Neural cell (in vitro differentiated cells): ENCODE measurements at regions not wholly inside any gene's neighbourhood (a gene's known extent, or its start where the extent isn't known, plus 50 kb on each side); places are given as distances from the start of the nearest gene placed in this dataset.

Source experiments
- H2AFZ ChIP-seq: fragments of 200-600, 300-800 bp; sonication (generic), shearing (Covaris generic); 2 replicates; pipeline ENCODE4 v1.6.0; 2014; ENCODE audit warnings: low read depth, mild to moderate bottlenecking, antibody characterized with exemption, low read length, moderate library complexity
- H3F3A ChIP-seq: fragments of 200-600 bp; shearing (Covaris generic); 2 replicates; pipeline ENCODE4 v1.6.1; 2016; ENCODE audit warnings: mild to moderate bottlenecking, moderate library complexity, mixed read lengths, antibody characterized with exemption, low read length; ENCODE audit not compliant: insufficient read depth, poor library complexity, severe bottlenecking
- H3K27ac ChIP-seq: fragments of 200-600, 300-800 bp; sonication (generic), shearing (Covaris generic); 2 replicates; pipeline ENCODE4 v1.5.1; 2014; ENCODE audit warnings: mild to moderate bottlenecking, low read length, moderate library complexity
- H3K27me3 ChIP-seq: fragments of 300-800, 200-600 bp; sonication (generic), shearing (Covaris generic); 2 replicates; pipeline ENCODE4 v1.6.0; 2014; ENCODE audit warnings: mild to moderate bottlenecking, low read depth, low read length, moderate library complexity; ENCODE audit not compliant: insufficient read depth
- H3K36me3 ChIP-seq: fragments of 300-800, 200-600 bp; sonication (generic), shearing (Covaris generic); 2 replicates; pipeline ENCODE4 v1.5.1; 2014; ENCODE audit warnings: mild to moderate bottlenecking, antibody characterized with exemption, low read length, moderate library complexity; ENCODE audit not compliant: insufficient read depth
- H3K4me2 ChIP-seq: fragments of 300-800, 200-600 bp; sonication (generic), shearing (Covaris generic); 2 replicates; pipeline ENCODE4 v1.6.0; 2014; ENCODE audit warnings: mild to moderate bottlenecking, low read length
- H3K4me3 ChIP-seq: fragments of 300-800, 200-600 bp; sonication (generic), shearing (Covaris generic); 2 replicates; pipeline ENCODE4 v1.5.1; 2014; ENCODE audit warnings: mild to moderate bottlenecking, low read length, moderate library complexity
- H3K79me2 ChIP-seq: fragments of 200-600 bp; shearing (Covaris generic); replicated peaks from 2 replicates; pipeline ENCODE4 v1.6.0; 2014; ENCODE audit warnings: mild to moderate bottlenecking, low read length, moderate library complexity; ENCODE audit not compliant: insufficient read depth
- H3K9ac ChIP-seq: fragments of 300-800, 200-600 bp; sonication (generic), shearing (Covaris generic); 2 replicates; pipeline ENCODE4 v1.6.1; 2016; ENCODE audit warnings: mild to moderate bottlenecking, low read length, mixed read lengths
- H3K9me2 ChIP-seq: fragments of 200-600 bp; shearing (Covaris generic); 2 replicates; pipeline ENCODE4 v1.6.1; 2016; ENCODE audit warnings: mild to moderate bottlenecking, low read length, mixed read lengths; ENCODE audit not compliant: insufficient read depth
- H3K9me3 ChIP-seq: fragments of 200-600, 300-800 bp; sonication (generic), shearing (Covaris generic); 2 replicates; pipeline ENCODE4 v1.6.1; 2016; ENCODE audit warnings: mild to moderate bottlenecking, mixed run types, low read length, moderate library complexity, mixed read lengths
- H4K20me1 ChIP-seq: fragments of 200-600 bp; shearing (Covaris generic); 2 replicates; pipeline ENCODE4 v1.6.1; 2016; ENCODE audit warnings: mild to moderate bottlenecking, mixed run types; ENCODE audit not compliant: insufficient read depth
- CTCF ChIP-seq: fragments of 450-650 bp; IDR thresholded peaks from 2 replicates; pipeline ENCODE4 v1.5.1; 2014; ENCODE audit warnings: antibody characterized with exemption, mild to moderate bottlenecking, moderate library complexity; ENCODE audit not compliant: poor library complexity, severe bottlenecking
- EP300 ChIP-seq: fragments of 450-650 bp; conservative IDR thresholded peaks from 2 replicates; pipeline ENCODE4 v1.6.1; 2014; ENCODE audit warnings: antibody characterized with exemption, mild to moderate bottlenecking, moderate library complexity; ENCODE audit not compliant: poor library complexity, severe bottlenecking
- EZH2 ChIP-seq: fragments of 200-600, 300-800 bp; shearing (Covaris generic), sonication (generic); IDR thresholded peaks from 2 replicates; pipeline ENCODE4 v1.6.1; 2014; ENCODE audit warnings: antibody characterized with exemption, low read length, borderline replicate concordance, mild to moderate bottlenecking; ENCODE audit not compliant: insufficient read depth, poor library complexity, severe bottlenecking
- MXI1 ChIP-seq: fragments of 450-650 bp; conservative IDR thresholded peaks from 2 replicates; pipeline ENCODE4 v1.6.1; 2014; ENCODE audit warnings: antibody characterized with exemption, mild to moderate bottlenecking; ENCODE audit not compliant: poor library complexity, severe bottlenecking
- POLR2AphosphoS5 ChIP-seq: IDR thresholded peaks from 2 replicates; pipeline ENCODE4 v1.6.1; 2012
- RAD21 ChIP-seq: fragments of 450-650 bp; conservative IDR thresholded peaks from 2 replicates; pipeline ENCODE4 v1.6.1; 2014; ENCODE audit warnings: antibody characterized with exemption, mild to moderate bottlenecking, moderate library complexity
- REST ChIP-seq: IDR thresholded peaks from 2 replicates; pipeline ENCODE4 v1.6.1; 2012; ENCODE audit warnings: borderline replicate concordance
- SMC3 ChIP-seq: fragments of 450-650 bp; conservative IDR thresholded peaks from 2 replicates; pipeline ENCODE4 v1.6.1; 2014; ENCODE audit warnings: antibody characterized with exemption, mild to moderate bottlenecking, moderate library complexity; ENCODE audit not compliant: poor library complexity
- TAF1 ChIP-seq: IDR thresholded peaks from 2 replicates; pipeline ENCODE4 v1.6.1; 2012; ENCODE audit warnings: low read depth

- no peak overlapping the region for H3K27ac ChIP-seq
- TF ChIP-seq REST (no peak), CTCF (no peak), EP300 (no peak), MXI1 (no peak), RAD21 (no peak), TAF1 (no peak), EZH2 (no peak), SMC3 (no peak), POLR2AphosphoS5 (no peak)
- no peaks in the 10 kb centered on the region for H3F3A ChIP-seq
- H3K9me3 ChIP-seq: no peaks in the 10 kb centered on the region
- no peaks in the 10 kb centered on the region for H3K79me2 ChIP-seq
- H2AFZ ChIP-seq: no peak overlapping the region
- H4K20me1 ChIP-seq: no peaks in the 10 kb centered on the region
- H3K36me3 ChIP-seq: no peaks in the 10 kb centered on the region
- no peak overlapping the region for H3K4me2 ChIP-seq
- no peak overlapping the region for H3K9ac ChIP-seq
- no peaks in the 10 kb centered on the region for H3K27me3 ChIP-seq
- no peak overlapping the region for H3K4me3 ChIP-seq
- no peaks in the 10 kb centered on the region for H3K9me2 ChIP-seq
Observed at GRCh38 chr2:175621821-175622220, 380.2 kb downstream of the LNPK start.

- H3K36me3 ChIP-seq: no peaks in the 10 kb centered on the region
- no peak overlapping the region for H2AFZ ChIP-seq
Observed at GRCh38 chr2:175620106-175620505, 382.0 kb downstream of the LNPK start.

More at GRCh38 chr2:175620106-175620505, 382.0 kb downstream of the LNPK start:
- Histone ChIP-seq H3K4me2 (no peak overlapping the region), H3K27ac (no peak overlapping the region), H3K79me2 (no peaks in the 10 kb centered on the region), H3K9me3 (no peaks in the 10 kb centered on the region), H4K20me1 (no peaks in the 10 kb centered on the region), H3K9me2 (no peaks in the 10 kb centered on the region), H3K27me3 (no peaks in the 10 kb centered on the region), H3K4me3 (no peak overlapping the region), H3K9ac (no peak overlapping the region), H3F3A (no peaks in the 10 kb centered on the region)
- TF ChIP-seq REST (no peak), CTCF (no peak), EP300 (no peak), TAF1 (no peak), RAD21 (no peak), MXI1 (no peak), SMC3 (no peak), POLR2AphosphoS5 (no peak), EZH2 (no peak)
